ENCODE measurements at regions not wholly inside any gene's neighbourhood (a gene's known extent, or its start where the extent isn't known, plus 50 kb on each side); places are given as distances from the start of the nearest gene placed in this dataset.

- TF ChIP-seq CTCF (IDR thresholded peaks at IDR 0.05; ENCODE audit: low read depth, low read length, poor library complexity, severe bottlenecking) (no peak), EZH2phosphoT487 (IDR thresholded peaks at IDR 0.05; ENCODE audit: borderline replicate concordance, low read length) (no peak)
Observed at GRCh38 chr9:111258875-111259271, 71.2 kb downstream of the OR2K2 start.
